ENCODE measurements at regions not wholly inside any gene's neighbourhood (a gene's known extent, or its start where the extent isn't known, plus 50 kb on each side); places are given as distances from the start of the nearest gene placed in this dataset.
A peak's percentile ranks its signal among the peaks of the same experiment; 100 is the strongest.

DNA sequence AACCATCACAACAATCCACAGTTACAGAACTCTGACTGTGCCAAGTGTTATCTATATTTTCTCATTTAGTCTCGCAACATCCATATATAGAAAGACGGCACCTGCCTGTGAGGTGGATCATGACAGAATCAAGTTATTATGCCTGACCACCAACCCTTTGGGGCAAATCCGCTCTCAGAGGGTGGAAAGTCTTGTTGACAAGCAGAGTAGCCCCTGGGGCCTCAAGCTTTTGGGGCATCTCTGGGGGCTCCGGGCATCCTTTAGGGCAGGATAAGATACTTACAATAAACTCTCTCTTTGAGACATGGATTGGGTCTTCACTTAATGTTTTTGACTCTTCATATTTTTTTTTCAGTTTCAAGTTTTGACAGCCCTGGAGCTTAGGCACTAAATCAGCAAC is 150.5 kb upstream of the NAV2 start:
- TF ChIP-seq, protein P1, sequence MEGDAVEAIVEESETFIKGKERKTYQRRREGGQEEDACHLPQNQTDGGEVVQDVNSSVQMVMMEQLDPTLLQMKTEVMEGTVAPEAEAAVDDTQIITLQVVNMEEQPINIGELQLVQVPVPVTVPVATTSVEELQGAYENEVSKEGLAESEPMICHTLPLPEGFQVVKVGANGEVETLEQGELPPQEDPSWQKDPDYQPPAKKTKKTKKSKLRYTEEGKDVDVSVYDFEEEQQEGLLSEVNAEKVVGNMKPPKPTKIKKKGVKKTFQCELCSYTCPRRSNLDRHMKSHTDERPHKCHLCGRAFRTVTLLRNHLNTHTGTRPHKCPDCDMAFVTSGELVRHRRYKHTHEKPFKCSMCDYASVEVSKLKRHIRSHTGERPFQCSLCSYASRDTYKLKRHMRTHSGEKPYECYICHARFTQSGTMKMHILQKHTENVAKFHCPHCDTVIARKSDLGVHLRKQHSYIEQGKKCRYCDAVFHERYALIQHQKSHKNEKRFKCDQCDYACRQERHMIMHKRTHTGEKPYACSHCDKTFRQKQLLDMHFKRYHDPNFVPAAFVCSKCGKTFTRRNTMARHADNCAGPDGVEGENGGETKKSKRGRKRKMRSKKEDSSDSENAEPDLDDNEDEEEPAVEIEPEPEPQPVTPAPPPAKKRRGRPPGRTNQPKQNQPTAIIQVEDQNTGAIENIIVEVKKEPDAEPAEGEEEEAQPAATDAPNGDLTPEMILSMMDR (IDR thresholded peaks at IDR 0.05; ENCODE audit: extremely low read depth, insufficient read depth, missing control alignments), result no peak
- in situ Hi-C loops (cut with MboI; ENCODE audit: low pct_unique_long_range_greater_than_20kb, low sequenced_read_pairs, unreplicated experiment), result loop anchor here (5.0 to 25.0 kb wide), 3 partner anchors 173 to 500 kb away; partner anchors contain the start of gene MRGPRX2

DNA sequence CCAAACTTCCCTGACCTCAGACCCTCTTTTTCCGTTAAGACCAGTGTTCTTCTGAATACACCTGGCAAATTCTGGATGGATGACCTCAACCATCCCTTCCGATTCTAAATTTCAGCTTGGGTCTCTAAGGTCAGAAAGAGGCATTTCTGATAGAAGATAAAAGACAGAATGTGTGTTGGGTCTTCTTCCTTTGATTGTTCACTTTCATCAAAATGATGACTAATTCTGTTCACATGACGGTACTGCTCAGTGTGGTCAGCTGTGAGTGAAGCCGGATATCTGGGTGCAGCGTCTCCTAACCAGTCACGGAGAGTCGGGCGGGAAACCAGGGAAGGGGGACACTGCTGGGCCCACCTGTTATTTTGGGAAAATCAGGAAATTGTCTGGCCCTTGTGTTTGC is 151.6 kb upstream of the NAV2 start:
- TF ChIP-seq, protein P1 (IDR thresholded peaks at IDR 0.05; ENCODE audit: extremely low read depth, insufficient read depth, missing control alignments), result no peak
- in situ Hi-C loops (cut with MboI; ENCODE audit: low pct_unique_long_range_greater_than_20kb, low sequenced_read_pairs, unreplicated experiment), result loop anchor here (5.0 to 25.0 kb wide), 3 partner anchors 174 to 499 kb away; partner anchors contain the start of gene MRGPRX2
- DNase-seq (ENCODE audit: low spot score), result no peak

More for the DNA sequence above, 150.5 kb upstream of the NAV2 start:
- no peak for DNase-seq (ENCODE audit: low spot score)

DNA sequence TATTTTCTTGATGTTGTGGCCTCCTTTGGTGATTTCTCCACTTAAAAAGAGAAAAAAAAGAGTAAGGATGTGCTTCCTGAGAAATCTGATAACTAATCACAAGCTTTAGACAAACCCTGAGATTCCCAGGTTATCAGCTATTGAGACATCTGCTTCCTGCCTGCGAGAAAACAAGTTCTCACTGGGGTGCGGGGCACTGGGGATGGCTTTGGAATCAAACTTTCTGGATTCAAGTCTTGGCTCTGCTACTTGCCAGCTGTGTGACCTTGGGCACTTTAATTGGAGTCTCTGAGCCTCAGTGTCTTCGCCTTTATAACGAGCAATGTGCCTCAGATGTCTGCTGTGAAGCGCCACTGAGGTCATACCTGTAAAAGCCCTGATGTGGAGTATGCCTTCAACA is 152.5 kb upstream of the NAV2 start:
- in situ Hi-C loops (cut with MboI; ENCODE audit: low pct_unique_long_range_greater_than_20kb, low sequenced_read_pairs, unreplicated experiment), result loop anchor here (5.0 to 25.0 kb wide), 3 partner anchors 175 to 498 kb away; partner anchors contain the start of gene MRGPRX2
- TF ChIP-seq, protein P1 (IDR thresholded peaks at IDR 0.05; ENCODE audit: extremely low read depth, insufficient read depth, missing control alignments), result no peak
- DNase-seq (ENCODE audit: low spot score), result no peak

DNA sequence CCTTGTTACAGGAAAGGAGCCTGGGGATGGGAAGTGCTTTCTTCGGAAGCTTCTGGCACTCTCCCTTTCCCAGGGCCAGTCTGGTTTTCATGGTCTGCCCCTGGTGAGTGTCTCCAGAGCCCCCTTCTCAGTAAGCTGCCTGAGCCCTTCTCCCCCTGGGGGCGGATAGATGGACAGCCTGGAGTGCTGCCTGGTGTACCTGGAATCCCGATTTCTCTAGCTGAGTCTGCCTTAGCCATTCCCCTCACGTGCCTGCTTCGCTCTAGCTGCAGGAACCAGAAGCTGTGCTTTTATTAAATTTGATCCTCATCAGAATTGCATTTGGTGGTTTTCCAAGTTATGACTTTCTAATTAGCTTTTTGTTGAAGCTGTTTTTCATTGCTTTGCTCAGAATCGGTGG is 152.9 kb upstream of the NAV2 start:
- TF ChIP-seq, protein P1 (IDR thresholded peaks at IDR 0.05; ENCODE audit: extremely low read depth, insufficient read depth, missing control alignments), result no peak
- in situ Hi-C loops (cut with MboI; ENCODE audit: low pct_unique_long_range_greater_than_20kb, low sequenced_read_pairs, unreplicated experiment), result loop anchor here (5.0 to 25.0 kb wide), 3 partner anchors 175 to 497 kb away; partner anchors contain the start of gene MRGPRX2

DNA sequence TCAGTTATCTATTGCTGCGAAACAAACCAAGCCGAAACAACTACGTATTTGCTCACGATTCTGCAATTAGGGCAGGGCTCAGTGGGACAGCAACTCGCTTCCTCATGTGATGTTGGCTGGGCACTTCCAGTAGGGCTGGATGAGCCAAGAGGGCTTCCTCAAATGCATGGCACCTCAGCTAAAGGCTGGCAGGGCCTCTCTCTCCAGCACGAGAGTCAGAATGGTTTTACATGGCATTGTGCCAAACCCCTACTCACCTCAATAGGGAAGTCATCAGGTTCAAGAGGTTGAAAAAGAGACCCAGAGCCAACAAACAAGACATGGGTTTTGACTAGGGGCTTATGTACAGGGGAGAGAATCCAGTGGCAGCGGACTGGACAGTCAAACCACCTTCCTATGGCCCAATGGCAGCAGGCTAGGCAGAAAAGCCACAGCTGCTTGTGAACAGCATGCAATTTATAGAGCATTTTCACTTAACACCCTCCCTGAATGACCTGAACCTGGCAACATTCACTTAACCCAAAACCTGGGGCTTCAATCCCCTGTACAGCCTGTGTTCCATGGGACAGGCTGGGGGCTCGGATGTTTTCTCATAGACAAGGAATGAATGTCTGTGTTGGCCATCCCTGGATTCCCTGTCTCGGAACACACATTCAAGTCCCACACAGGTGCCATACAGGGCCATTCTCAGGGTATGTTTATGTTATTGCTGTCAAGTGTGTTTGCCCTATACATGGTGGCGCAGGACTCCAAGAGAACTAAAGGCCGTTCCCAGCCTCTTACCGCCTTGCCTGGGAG is 154.2 kb upstream of the NAV2 start:
- in situ Hi-C loops (cut with MboI; ENCODE audit: low pct_unique_long_range_greater_than_20kb, low sequenced_read_pairs, unreplicated experiment), result loop anchor here (25.0 kb wide), 1 partner anchor 496 kb away; the partner anchor contains the start of gene MRGPRX2
- DNase-seq (ENCODE audit: low spot score), result no peak
- TF ChIP-seq, protein P1 (IDR thresholded peaks at IDR 0.05; ENCODE audit: extremely low read depth, insufficient read depth, missing control alignments), result peak; percentile 5

More for the DNA sequence above, 152.9 kb upstream of the NAV2 start:
- DNase-seq (ENCODE audit: low spot score), result no peak

DNA sequence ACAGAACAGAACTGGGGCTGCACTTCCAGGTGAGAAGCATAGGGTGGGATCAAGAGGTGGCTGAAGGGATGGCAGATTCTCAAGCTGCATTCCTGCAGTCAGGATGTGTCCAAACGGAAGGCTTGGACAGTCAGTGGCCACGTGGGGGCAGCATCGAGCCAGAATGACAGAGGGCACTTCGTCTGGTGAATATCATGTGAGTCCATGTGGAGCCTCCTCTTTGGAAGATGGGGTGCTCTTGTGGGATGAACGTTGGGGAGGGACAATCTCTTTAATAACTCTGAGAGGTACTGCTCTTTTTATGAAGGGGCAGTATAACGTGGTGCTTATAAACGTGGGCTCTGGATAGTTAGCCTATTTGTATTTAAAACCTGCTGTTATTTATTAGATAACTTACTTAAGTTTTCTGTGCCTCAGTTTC is 154.9 kb upstream of the NAV2 start:
- in situ Hi-C loops (cut with MboI; ENCODE audit: low pct_unique_long_range_greater_than_20kb, low sequenced_read_pairs, unreplicated experiment), result loop anchor here (25.0 kb wide), 1 partner anchor 495 kb away; the partner anchor contains the start of gene MRGPRX2
- TF ChIP-seq, protein P1 (IDR thresholded peaks at IDR 0.05; ENCODE audit: extremely low read depth, insufficient read depth, missing control alignments), result peak; percentile 92
- DNase-seq (ENCODE audit: low spot score), result peak; percentile 61
